ENCODE measurements at regions not wholly inside any gene's neighbourhood (a gene's known extent, or its start where the extent isn't known, plus 50 kb on each side); places are given as distances from the start of the nearest gene placed in this dataset.

GRCh38 chr9:108759835-108760234 lies 96.0 kb downstream of the ACTL7B start:
- no peaks in the 10 kb centered on the region for H3F3A ChIP-seq (replicated peaks; ENCODE audit: low read depth)
- H3K27me3 ChIP-seq (ENCODE audit: insufficient read depth) = no peaks in the 10 kb centered on the region
- TF ChIP-seq POLR2AphosphoS5 (IDR thresholded peaks at IDR 0.05; ENCODE audit: low read depth) = no peak
- TF ChIP-seq CREB1 (CRISPR knock-in tag; IDR thresholded peaks at IDR 0.05; ENCODE audit: low read depth) = no peak
- TF ChIP-seq REST (IDR thresholded peaks at IDR 0.05; ENCODE audit: unreplicated experiment) = no peak
- TF ChIP-seq NANOG (IDR thresholded peaks at IDR 0.05; ENCODE audit: borderline replicate concordance) = no peak
- TF ChIP-seq EZH2 (IDR thresholded peaks at IDR 0.05; ENCODE audit: low read depth, unreplicated experiment) = no peak
- TF ChIP-seq ZNF462 (CRISPR knock-in tag; IDR thresholded peaks at IDR 0.05) = no peak
- H3K27me3 Mint-ChIP-seq (ENCODE audit: insufficient read depth, low read depth, poor library complexity) = no peaks in the 10 kb centered on the region
- ATAC-seq (no peak), DNase-seq (ENCODE audit: low spot score) (no peak)
- no peaks in the 10 kb centered on the region for H3K79me2 ChIP-seq (replicated peaks; ENCODE audit: insufficient read depth)
- peaks cover 3% of the 10 kb centered on the region; the same call in 1 of the 3 replicates for H3K9me3 Mint-ChIP-seq
- no peak overlapping the region for H3K27ac Mint-ChIP-seq
- no peak overlapping the region for H3K4me3 Mint-ChIP-seq
- H4K20me1 ChIP-seq (replicated peaks; ENCODE audit: insufficient read depth) = no peaks in the 10 kb centered on the region
- peaks cover 11% of the 10 kb centered on the region for H3K9me2 ChIP-seq (ENCODE audit: insufficient read depth)
- H3K4me1 ChIP-seq (ENCODE audit: insufficient read depth) = peaks cover 11% of the 10 kb centered on the region; the same call in 1 of the 2 replicates
- H3K4me3 ChIP-seq = no peak overlapping the region
- no peak overlapping the region for H3K27ac ChIP-seq (ENCODE audit: low read depth)
- H3K36me3 ChIP-seq (ENCODE audit: insufficient read depth) = no peaks in the 10 kb centered on the region
- peak overlapping the region; percentile 85 for H2AFZ ChIP-seq
- H3K4me2 ChIP-seq = no peak overlapping the region
- H3K4me1 Mint-ChIP-seq = peaks cover 11% of the 10 kb centered on the region
- no peaks in the 10 kb centered on the region; the same call in 2 of the 3 replicates for H3K36me3 Mint-ChIP-seq (ENCODE audit: low read depth)

All from GM23338 (cell line).